ENCODE measurements at regions not wholly inside any gene's neighbourhood (a gene's known extent, or its start where the extent isn't known, plus 50 kb on each side); places are given as distances from the start of the nearest gene placed in this dataset.

DNA sequence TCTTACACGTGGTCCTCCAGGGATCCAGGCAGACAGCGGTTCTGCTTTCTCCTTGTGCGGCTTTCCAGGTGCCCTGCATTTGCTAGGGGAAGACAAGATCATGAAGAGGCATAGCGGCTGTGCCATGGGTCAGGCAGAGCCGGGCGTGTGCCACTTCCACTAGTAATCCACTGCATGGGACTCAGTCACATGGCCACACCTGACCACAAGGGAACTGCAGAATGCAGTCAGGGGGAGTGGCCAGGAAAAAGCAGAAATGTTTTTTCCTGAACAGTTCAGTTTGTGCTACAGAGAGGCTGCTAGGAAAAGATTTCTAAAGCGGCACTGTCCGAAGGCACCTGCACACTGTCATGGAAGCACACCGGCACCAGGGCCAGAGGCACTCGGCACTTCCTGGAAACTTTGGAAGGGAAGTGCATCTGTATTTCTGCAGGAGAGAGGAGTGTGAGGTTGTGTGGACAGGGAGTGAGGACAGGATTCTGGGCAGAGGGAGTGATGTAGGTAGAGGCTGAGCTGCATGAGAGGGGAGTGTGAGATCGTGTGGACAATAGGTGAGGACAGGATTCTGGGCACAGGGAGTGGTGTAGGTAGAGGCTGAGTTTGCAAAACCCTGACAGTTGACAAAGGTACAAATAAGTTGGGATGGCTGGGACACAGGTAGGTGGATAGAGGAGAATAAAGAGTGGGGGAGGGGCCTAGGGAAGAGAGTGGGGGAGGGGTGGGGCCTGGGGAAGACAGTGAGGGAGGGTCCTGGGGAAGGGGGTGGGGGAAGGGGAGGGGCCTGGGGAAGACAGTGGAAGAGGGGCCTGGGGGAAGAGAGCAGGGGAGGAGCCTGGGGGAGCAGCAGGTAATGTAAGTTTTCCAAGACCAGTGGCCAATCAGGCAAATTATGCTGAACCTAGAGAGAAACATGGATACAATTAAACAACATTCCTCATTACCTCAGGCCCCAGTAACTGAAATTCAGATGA, 1436.3 kb downstream of the TBC1D22A start:
- DNase-seq: no peak

DNA sequence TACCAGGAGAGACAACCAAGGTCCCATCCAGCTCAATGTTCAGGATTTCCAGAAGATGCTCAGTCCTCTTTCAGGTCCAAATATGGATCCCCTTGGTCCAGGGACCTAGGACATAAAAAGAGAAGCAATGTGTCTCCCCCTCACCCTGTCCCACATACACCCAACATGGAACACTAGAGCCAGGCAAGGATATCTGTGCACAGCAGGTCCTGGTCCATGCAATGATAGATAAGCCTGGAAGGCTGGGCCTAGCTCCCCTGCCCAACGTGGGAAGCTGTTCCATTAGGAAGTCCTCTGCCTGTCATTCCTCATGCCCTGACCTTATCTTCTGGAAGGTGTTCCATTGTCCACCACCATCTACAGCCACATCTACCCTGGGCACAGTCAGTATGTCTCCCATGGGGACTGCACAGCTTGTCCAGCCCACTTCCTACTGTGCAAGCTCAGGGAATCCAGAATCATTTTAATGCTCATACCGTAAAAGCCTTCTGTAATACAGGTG, 1434.8 kb downstream of the TBC1D22A start:
- no peak for DNase-seq

DNA sequence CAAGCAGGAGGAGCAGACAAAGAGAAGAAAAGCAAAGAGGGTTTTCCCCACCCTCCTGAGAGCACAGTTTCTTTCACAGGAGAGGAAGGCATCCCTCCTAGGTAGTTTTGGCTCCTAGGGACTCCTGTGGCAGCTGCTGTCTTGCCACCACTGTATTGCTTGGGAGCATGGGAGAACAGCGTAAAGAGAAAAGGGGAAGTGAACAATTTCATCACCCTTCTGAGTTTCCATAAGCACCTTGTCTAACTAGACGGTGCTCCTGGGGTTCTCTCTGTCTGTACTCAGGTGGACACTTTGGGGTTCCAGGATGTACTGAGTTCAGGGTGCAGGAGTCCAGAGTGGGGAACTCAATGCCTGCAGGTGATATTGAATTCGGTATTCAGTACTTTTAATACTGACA, 1430.5 kb downstream of the TBC1D22A start:
- DNase-seq: no peak

DNA sequence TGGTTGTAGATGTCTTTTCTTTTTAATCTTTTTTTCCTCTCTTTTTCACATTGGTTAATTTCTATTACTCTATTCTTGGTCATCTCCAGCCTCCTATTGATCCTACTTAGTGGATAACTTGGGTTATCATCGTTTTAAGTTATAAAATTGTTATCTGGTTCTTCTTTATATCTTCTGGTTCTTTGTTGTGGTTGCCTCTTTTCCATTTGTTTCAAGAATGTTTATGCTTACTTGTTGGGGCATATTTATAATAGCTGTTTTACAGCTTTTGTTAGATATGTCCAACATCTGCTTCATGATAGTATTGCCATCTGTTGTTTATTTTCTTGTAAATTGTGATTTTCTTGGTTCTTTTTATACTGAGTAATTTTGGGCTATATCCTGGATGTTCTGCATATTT, 1429.6 kb downstream of the TBC1D22A start:
- no peak for DNase-seq

DNA sequence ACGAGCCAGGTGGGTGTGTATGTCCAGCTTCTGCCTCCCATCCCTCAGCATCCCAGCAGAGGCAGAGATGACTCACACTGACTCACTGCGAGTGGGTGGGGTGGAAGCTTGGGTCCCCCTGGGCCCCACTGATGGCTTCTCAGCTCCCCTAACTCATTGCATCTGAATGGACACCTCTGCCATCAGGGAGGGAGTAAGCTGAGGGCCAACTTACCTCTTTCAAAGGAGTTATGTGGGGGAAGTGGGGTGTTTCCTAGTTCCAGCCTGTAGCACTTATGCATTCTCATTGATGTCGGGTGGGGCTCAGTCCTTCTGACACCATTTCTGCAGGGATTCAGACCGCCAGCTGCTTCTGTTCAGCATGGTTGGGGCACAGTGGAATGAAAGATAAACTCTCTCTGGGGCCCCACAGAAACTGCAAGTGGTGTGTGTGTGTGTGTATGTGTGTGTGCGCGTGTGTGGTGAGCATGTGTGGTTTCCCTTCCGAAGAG, 1425.8 kb downstream of the TBC1D22A start:
- no peak for DNase-seq

DNA sequence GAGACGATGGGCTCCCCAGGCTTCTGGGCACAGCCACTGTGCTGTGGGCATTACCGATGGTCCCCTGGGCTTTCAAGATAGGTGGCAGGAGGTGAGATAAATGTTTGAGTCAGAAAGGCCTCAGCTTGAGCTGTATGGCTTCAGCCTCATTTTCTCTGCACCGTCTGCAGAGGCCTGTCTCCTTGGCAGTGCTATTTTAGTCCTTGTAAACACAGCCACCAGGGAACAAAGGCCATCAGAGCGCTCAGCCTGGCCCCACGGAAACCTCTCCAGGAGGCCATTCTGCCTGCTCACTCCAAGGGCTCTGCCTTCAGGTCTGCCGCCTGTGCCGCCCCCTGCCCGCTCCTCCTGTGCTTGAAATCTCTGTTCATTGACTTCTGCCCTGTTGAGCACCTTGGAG, 1424.9 kb downstream of the TBC1D22A start:
- no peak for DNase-seq

DNA sequence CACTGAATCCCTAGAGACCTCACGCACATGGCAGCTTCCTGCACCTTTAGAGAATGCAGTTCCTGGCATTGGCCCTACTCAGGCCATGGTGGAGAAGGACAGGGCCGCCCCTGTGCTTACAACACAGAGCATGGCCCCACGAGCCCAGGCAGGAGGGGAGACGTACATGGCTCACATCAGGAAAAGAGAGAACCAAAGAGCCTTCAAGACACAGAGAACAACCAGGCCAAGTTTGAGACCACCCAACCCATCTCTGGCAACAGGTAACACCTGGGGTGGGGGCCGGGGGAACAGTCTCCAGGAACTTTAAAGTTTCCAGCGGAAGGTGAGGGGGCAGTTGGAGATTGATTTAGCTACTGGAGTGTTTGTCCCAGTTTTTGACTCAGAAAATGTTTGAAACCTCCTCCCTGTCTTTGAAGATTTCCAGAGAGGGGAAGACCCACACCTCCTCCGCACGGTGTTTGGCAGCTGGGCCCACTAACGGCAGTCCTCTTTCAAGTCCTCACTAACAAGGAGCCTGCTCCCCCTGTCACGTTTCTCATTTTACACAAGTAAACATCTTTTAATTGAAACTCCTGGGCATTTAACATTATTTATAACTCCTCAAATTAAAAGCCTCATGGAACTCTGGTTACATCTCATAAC, 1423.8 kb downstream of the TBC1D22A start:
- DNase-seq: no peak

DNA sequence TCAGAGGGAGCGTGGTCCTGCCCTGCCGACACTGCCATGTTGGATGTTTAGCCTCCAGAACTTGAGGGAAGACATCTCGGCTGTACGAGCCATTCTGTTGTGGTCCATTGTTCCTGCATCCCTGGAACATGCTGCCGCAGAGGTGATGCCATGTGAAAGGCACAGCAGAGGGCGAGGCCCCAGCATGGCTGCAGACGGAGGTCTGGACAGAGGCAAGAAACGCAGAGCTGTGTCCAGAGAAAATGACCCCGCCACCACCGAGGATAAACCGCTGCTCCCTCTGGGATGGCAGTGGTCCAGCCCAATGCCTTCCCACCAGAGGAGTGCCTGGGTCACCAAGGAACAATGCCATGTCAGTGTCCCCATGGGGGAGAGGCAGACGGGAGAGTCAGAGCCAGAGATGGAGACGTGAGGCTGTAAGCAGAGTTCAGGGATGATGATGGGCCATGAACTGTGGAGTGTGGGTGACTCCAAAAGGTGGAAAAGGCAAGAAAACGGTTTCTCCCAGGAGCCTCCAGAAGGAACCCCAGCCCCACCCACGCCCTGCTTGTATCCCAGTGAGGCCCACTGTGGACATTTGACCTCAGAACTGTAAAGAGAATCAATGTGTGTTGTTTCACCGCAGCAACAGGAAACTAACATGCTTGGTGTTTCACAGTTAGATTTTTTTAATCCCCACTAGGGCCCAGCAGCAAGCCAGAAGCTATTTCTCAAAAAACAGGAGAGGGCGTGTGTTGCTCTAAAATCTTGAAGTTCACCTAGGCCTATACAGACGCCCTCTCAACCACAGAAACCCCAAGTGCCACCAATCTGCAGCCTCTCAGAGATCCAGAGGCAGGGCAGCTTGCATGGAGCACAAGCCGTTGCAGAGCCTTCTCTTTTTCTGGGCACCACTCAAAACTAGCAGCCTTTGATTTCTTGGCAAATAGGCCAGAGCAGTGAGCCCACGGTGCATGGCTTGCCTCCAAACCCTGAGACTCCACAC, 1422.9 kb downstream of the TBC1D22A start:
- DNase-seq: peak; percentile 24

DNA sequence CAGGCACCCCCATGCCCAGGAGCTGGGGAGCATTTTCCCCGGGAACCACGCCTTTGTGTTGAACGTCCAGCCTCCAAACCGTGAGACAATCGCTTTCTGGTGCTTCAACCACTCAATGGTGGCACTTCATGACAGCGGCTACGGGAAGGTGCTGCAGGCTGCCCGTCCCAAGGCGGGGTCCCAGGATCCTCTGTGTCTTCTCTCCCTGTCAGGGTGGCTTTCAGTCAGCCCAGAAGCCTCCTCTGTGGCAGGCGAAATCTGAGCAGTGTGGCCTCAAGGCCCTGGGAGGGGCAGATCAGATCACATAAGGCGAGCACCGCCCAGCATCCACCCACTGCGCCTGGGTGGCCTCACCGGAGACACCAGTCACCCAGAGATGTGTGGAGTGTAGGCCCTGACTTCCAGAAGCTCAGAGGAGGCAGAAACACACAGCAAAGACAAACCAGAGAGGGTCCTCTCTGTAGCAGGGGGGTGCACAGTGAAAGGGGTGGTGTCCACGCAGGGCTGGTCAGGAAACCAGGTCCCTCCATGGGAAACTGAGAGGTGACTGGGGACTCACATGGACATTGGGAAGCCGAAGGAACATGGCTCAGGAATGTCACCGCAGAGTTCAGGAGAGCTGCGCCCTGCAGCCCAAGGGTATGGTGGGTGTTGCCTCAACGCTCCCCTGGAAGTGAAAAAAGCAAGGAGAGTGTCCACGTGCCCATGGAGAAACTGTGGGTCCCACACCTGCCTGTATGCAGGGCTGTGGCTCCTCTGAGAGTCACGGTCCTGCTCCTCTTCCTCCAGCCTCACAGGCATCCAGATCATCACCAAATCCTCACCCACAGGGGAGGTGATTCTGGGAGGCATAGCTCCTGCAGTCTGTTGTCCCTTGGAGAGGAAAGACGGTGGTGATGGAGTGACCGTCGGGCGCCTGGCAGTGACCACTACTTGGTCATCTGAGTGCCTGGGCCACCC, 1420.7 kb downstream of the TBC1D22A start:
- no peak for DNase-seq

DNA sequence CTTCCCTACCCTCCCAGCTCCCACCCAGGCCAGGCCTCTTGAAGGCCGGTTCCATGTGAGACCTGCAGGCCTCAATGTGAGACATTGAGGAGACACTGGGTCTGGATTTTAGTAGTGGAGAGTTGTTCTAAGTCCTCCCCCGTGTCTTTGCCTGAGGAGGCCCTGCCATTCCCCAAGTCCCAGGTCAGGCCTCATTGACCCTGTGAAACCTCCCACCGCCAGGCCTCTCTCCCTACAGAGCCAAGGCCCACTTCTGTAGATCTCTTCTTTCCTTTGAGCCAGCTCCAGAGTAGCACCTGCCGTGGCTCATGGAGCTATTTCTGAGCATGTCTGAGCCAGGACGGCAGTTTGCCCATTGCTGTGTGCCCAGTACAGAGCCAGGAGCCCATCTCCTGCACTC, 1419.6 kb downstream of the TBC1D22A start:
- DNase-seq: no peak

DNA sequence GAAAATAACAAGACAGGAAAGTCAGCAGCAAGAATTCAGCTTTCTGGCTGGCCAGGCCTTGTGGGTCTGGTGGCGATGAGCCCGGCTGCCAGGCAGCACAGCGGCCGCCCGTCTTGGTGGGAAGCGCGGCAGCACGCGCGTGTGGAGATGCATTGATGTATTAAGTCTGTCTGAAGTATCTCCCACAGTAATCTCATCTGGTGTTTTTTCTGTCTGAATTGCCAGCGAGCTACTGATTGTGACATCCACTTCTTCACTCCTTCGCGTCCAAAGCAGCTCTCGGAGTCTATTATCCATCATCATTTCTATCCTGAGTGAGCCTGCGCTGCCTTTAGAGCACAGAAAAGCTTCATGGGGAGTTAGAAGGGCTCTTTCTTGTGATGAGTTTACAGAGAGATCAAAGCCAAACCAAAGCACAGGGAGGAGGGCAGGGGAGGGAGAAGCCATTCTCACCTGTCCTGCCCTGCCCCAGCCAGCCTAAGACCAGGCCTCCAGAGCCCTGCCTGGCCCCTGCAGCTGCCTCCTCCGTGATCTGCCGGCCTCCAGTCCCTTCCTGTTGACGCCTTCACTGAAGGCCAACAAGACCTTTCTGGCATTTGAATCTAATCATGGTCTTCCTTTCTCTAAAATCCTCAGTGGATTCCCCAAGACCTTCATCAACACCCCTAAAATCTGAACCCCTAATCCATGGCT, 1419.0 kb downstream of the TBC1D22A start:
- DNase-seq: peak; percentile 43

DNA sequence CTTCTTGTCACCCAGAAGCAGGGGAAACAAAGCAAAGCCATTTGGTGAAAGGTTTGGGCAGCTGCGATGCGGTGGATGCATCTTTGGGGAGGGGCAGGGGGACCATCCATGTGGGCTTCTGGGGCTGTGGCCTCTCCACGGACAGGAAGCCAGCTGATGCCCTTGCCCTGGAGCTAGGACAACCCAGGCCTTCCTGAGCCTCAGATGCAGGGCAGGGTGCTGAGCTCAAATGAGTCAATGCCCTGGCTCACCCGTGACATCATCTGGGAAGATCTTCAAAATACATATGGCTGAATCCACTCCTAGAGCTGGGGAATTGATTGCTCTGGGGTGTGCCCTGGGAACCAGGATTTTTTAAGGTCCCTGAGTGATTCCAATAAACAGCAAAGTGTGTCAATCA, 1418.2 kb downstream of the TBC1D22A start:
- DNase-seq: peak; percentile 10

DNA sequence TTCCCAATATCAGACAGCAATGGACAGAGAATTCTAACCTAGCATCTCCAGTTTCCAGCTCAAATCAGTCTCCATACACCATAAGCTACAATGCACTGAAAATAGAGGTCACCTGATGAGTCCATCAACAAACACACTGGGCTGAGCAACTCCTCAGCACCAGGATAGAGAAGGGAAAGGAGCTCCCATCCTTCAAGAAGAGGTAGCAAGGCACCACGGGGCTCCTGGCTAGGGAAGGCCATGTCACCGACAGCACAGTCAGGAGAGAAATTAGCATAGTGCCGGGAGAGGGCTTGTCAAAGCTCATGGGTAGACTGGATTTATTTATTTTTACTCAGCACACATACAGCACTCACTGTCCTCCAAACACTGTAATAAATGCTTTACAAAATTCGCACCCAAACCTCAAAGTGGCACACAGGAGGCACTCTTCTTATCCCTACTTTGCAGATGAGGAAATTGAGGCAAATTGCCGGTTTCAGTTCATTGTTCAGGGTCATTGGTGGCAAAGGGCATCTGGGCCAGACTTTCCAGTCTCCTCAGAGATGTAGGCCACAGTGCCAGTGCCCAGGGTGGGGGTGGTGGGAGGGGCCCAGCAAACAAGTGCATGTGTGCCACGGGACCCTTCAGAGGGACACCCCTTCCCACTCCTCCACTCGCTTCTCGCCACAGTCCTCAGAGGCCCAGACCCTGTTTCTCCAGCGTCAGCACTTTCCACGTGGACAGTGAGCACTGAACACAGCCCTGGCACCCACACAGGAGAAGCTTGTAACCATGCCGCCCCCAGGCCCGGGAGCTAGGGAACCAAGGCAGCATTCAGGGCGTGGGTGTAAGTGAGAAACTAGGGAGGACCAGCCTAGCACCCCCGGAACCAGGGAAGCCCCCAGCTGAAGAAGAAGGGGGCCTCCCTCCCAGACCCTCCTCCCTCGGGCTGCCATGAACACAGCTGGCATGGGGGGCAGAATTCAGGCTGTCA, 1417.4 kb downstream of the TBC1D22A start:
- no peak for DNase-seq

DNA sequence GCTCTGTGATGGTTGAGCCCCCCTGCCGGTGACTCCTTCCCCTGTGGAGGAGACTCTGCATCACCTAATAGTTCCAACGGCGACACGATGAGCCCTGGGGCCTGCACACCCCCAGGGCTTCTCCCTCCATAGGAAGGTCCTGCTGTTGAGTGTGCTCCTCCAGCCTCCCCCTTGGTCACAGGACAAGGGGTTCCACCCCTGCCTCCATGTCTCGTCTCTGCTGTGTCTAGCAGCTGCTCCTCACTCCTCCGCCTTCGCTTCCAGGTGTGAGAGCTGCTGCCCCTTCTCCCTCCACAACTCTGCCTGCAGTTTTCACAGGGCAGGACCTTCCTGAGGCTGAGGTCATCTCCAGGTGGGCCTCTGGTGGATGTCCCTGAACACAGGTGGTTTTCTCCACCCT, 1416.1 kb downstream of the TBC1D22A start:
- no peak for DNase-seq

DNA sequence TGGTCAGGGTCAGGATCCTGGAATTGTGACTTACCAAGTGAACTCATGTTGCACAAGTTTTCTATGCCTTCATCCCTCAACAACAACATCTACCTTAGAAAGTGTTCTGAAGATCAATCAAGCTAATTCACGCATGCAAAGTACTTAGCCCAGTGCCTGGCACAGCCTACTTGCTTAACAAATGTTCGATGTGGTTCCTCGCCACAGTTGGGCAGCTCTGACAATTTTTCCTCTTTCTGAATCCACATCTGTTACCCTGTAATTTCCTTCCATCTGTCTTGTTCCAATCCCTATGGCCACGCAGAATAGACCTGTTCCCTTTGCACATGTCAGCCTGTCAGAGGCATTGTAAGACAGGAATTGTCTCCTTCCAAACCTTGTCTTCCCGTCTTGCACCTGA, 1415.2 kb downstream of the TBC1D22A start:
- DNase-seq: peak; percentile 57

DNA sequence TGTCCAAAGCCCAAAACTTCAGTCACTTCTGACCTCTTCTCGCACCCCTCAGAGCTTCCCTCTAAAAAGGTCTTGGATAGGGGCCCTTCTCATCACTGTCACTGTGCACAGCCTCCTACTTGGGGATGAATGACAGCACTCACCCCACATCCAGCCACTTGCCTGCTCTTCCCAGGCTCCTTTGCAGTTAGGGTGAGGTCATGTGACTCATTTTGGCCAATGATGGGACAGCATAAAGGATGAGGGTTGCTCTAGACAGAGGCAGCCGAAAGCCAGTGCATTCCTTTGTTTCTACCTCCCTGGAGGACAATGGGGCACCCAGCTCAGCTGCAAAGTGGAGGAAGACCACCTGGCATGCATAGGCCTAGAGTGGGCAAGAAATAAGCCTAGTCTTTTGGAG, 1413.3 kb downstream of the TBC1D22A start:
- no peak for DNase-seq

DNA sequence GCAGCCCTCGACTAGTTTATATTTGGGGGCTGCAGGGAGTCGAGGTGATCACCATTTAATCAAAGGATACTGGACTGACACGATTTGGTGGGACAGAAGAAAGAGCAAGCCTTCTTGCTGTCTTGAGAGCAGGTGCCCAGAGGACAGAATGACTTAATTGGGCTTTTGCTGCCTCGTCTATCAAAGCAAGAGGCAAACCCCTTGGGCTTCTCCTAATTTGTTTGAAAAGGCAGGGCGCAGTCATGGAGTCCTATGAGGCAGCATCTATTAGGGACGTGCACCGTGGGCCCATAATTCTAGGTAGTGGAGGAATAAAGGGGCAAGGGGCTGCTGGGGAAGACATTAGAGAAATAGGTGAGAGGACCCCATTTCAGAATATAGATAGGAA, 1411.3 kb downstream of the TBC1D22A start:
- no peak for DNase-seq

DNA sequence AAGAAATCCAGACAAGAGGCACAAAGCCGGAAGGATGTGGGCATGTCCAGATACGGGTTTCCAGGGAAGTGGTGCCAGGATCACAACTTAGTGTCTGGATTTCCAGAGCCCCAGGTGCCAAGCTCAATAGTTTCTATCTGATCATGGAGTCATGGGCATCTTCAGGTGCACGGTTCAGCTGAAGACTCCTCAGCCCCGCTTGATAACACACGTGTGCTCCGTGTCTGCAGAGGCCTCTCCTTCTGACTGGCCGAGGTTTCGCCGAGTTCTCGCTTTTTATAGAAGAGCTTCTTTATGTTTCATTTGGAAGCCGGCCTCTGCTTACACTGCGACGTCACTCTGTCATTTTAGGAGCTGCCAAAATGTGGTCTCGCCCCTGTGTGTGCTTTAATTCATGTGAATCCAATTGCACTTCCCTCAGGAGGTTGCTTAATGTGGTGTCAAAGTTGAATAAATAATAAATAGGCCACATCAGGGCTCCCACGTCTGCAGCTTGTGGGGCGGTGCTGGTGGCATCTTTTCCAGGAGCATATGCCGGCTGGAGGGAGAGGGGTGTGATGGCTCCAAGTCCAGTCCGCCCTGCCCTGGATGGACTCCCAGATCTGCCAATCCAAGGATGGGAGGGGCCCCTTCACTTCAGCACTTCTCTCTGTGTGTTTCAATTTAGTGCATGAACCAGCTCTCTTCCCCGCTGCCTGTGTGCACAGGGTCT, 1410.8 kb downstream of the TBC1D22A start:
- peak; percentile 71 for DNase-seq

DNA sequence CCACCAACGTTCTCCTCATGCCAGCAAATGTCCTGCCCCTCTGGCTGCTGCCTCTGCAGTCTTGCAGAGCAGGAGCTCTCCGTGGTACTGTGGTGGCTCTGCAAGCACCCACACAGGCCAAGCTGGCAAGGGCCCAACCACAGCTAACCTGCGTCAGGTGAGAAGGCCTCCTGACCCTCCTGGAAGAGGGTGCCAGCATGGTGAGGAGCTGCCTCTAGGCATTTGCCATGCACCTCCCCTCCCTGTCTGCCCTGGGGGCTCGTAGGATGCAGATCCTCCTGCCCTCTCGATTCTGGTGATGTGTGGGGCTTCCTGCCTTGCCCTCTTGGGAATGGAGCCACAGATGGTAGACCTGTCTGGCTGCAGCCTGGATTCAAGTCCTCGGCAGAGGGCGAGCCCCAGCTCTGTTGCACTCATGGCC, 1408.8 kb downstream of the TBC1D22A start:
- no peak for DNase-seq
